ENCODE measurements at regions not wholly inside any gene's neighbourhood (a gene's known extent, or its start where the extent isn't known, plus 50 kb on each side); places are given as distances from the start of the nearest gene placed in this dataset.

DNA sequence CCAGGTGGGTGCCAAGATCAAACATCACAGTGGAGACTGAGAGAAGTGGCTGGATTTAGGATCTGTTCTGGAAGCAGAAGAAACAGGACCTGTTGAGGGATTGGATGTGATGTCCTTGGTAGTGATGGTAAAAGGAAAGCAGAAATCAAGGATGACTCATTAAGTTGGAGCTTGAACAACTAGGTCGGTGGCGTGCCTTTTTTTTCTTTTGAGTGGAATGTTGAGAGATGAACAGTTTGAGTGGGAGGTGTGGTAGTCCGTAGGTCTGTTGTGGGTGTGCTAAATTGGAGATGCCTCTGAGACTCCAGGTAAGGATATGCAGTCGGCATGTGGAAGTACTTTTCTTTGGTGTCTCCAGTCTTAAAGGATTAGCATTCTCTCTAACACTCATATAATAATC lies 92.1 kb upstream of the IL12B start:
- no peak for DNase-seq (ENCODE audit: low read depth)

DNA sequence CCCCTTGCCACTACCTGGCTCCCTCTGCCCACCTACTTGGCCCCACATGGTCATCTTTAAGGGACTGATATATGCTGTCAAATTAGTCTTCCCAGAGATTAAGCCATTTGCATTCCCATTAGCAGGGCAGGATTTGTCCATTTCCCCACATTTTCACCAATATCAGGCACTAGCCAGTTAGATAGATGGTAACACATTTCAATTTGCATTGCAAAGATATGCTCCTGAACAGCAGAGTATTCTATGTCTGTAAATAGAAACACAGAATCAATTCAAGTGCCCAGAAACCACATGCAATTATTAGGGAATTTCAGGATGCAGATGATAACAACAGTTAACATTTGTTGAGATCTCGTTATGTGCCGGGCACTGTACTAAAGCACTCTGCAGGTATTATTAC lies 92.6 kb upstream of the IL12B start:
- no peak for DNase-seq (ENCODE audit: low read depth)

DNA sequence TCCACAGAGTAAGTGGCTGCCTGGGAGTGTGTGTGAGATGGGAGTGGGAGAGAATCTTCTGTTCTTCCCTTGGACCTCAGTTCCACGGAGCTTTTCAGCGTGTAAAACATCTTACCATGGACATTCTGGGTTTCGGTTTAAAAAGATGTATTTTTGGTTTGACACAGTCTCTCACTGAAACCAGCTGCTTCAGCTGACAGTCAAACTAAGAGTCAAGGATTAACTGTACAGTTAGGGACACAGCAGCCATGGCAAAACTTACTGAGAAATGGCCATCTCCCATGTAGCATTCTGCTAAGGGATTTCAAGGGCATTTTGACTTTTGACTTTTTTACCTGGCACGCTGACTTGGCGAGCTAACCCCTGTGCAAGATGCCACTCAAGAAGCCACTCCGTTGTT lies 93.8 kb upstream of the IL12B start:
- DNase-seq (ENCODE audit: low read depth), result no peak

DNA sequence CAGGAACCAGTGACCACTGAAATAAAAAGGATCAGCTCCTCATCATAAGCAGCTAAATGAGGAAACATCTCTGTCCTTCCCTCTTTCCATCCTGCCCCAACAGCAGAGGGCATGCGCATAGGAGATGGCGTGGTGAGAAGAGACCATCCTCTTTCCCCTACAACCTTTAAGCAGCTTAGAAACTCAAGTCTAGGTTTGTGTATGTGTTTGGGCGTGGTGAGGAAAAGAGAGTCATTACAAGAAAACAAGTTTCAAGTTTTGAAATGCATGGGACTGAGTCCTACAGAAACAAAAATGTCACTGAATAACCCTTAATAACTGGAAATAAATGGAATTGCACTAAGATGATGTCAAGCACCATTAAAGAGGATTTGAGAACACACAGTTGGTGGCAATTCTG lies 96.4 kb upstream of the IL12B start:
- no peak for DNase-seq (ENCODE audit: low read depth)

DNA sequence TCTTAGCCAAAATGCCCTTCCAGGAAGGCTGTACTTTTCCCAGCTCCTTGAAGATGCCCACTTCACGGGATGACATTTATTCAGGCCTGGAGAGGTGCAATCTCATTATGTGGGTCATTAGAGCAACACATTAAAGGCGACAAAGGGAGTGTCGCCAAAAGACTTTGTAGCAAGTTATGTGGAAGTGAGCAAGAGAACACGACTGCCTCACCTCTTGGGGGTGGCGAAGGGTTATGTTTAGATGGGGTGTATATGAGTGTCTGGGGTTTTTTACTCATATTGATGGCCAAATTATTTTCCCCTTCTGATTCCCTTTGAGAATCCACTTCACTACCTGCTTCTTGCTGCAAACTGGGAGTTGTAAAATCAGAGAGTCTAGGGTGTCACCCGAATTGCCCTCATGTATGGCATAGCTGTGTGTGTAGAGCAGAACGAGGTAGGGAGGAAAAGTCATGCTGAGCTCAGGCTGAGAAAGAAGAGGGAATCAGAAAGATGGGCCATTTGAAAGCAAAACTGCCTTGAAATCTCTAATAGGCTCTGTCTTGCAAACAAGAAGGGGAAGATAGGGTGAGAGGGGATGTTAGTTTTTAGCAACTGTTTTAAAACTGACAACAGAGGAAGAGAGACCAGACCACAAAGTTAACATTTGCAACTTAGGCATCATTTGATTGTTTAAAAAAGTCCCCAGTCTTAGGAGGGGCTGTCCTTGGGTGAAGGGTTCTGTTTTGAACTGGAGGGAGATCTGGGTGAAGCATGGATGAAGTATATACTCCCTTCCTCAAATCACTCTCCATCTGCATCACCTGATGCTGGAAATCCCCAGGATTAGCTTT lies 97.1 kb upstream of the IL12B start:
- no peak for DNase-seq (ENCODE audit: low read depth)

DNA sequence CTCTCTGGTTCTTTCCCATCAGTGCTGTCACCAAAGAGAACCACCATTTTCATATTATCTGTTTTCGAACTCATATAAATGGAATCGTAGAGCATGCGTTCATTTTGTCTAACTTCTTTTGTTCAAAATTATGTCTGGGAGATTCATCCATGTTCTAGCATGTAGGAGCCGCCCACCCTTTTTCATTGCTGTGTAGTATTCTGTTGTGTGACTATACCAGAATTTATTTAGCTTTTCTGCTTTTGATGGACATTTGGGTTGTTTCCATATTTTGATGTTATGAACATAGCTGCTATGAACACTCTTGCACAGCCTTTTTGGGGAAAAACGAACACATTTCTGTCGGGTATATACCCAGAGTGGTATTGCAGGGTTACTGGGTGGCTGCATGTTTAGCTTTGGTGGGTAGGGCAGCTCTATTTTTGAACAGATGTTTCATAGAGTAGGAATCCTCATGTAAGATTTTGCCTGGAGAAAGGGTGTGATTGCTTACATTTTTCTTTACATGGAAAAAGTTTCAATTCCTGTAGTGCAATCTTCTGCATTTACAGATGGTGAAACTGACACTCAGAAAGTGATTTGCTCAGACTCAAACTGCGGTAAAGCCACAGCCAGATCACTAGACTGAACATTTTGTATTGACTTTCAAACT lies 100.2 kb upstream of the IL12B start:
- no peak for DNase-seq (ENCODE audit: low read depth)

DNA sequence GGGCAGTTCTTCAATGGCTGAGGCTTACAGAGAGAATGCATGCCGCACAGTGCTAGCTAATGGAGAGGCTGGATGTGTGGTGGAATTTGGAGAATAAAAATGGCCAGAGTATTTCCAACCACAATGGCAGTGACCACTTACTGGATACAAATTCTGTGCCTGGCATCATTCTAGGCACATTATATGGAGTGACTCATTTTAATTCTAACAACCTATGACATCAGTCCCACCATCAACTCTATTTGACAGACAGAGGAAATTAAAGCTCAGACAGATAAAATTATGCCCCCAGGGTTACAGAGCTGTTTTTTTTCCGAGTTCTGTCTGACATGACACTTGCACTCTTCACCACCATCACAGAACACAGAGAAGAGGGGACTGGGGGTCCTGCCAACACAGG lies 105.6 kb upstream of the IL12B start:
- DNase-seq (ENCODE audit: low read depth), result no peak

DNA sequence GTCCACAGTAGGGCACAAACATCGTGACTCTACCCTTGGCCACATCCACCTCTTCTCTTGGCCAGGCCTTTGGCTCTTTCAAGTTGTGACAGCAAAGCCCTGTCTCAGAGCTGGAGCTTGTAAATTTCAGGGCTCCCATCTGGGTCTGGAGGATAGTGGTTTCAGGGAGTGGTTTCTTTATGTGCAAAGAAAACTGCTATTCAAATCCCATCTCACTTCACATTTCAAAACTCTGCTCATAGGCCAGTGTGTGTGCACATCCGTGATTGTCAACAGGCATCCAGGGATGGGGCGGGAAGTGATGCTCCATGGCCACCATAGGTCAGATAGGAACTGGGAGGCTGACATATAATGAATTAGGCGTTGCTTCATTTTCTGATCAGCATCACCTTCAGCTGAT lies 107.8 kb upstream of the IL12B start:
- DNase-seq (ENCODE audit: low read depth), result no peak

DNA sequence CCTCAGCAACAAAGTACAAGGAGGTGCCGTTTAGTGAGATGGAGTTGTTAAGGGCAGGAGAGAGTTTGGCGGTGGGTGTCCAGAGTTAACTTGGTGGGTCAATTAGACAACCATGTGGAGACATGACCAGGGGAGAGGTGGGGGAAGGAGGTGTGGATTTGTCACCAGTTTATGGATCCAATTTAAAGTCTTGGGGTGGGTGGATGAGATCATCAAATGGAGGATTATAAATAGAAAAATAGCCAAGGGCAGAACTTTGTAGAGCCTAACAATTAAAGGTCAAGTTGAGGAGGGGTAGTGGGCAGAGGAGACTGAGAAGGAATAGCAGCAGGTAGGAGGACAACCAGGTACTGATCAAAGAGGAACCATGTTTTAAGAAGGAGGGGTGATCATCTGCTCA lies 108.7 kb upstream of the IL12B start:
- no peak for DNase-seq (ENCODE audit: low read depth)

DNA sequence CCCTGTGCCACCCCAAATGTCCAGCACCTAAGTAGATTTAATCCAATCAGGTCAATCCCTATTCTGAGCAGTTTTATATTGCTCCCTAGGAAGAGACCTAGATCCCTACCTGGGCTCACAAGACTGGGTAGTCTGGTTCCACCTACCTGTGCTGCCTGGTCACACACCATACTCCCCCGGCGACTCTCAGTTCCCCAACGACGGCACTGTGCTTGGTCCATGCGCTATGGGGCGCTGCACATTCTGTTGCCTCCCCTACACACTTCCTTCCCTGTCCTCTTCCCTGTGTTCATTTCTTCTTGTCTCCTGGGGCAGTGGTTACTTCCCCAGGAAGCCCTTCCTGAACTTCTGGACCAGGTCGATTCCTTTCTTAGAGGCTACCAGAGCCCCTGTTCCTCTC lies 109.9 kb upstream of the IL12B start:
- no peak for DNase-seq (ENCODE audit: low read depth)

DNA sequence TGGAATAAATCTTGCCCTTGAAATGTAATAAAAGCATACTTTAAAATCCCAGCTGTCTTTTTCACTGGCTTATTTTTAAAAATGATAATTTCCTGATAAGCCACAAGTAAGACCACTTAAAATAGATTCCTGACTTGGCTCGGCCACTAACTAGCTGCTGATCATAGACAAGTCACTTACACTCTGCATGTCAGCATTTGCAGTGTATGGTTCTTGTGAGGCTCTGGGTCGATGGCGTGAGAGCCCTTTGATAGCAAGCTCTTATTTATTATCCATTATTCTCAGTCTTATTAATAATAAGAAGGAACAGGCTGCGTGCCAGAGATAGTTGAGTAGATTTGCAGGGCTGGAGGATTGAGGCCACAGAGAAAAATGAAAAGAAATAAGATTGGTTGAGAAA lies 110.7 kb upstream of the IL12B start:
- DNase-seq (ENCODE audit: low read depth), result no peak

DNA sequence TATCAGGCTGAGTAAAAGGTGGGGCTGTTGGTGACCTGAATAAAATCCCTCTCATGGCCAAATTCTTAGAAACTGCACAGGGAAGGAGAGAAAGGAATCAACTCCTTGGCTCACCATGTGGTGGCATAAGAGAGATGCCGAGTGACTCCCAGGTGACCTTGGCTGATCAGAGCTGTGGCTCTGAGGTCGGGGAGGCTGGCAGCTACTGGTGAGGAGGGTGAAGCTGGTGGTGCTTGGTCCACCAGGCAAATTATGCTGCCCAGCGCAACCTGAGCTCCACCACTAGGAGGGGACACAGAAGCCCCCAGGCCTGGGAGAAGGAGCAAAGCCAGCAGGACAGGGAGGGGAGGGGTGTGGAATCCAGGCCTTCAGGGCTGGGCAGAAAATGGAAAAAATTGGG lies 111.2 kb upstream of the IL12B start:
- no peak for DNase-seq (ENCODE audit: low read depth)

DNA sequence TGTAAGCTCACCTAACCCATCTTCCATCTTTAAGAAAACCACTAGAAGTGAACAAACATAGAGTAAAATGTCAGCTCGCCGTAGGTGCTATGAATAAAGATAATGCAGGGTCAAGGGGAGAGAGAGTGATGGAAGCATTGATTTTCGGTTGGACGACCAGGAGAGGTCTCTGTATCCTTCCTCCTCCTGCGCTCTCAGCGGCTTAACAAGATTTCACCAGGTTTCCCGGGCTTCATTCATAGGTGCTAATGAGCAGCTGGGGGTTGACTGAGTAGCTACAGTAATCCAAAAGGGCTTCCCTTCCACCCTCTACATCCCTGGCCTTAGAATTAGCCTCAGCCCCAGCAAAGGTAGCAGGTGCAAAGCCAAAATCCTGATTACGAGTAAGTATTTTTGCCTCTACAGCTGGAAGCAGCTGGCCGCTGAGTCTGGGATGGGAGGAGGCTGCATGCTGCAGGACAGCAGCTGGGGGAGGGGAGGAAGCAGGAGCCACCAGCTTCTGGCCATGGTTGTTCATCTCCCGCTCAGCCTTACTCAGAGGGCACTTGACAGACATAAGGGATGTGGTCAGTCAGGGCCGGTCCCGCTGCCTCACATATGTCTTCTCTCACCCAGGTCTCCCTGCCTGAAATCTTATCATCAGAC lies 112.0 kb upstream of the IL12B start:
- DNase-seq (ENCODE audit: low read depth), result no peak

DNA sequence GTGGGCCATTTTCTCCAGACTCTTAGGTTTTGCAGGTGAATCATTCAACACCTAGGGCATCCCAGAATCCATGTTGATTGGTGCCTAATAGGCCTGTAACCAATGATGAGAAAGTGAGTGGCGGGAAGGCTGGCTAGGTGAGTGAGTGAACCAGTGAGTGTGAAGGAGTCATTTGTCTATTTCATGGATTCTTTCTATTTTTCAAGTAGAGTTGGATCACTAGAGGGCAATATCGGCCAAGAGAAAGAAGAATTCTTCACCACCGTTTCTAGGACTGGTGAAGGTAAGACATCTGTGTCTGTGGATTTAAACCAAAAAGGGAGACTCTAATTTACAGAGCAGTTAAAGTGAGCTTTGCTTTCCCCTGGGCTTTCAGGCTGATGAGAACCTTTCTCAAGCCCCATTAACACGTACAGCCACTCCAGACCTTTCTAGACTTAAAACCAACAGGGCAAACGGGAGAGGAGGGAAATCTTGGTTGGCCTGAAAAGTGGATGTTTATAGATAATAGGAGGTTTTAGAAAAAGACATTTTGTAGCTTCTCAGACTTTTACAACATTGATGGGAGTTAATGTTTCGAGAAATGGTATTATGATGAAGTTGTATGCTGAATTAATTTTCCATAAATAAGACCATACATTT lies 114.3 kb upstream of the IL12B start:
- DNase-seq (ENCODE audit: low read depth), result no peak

DNA sequence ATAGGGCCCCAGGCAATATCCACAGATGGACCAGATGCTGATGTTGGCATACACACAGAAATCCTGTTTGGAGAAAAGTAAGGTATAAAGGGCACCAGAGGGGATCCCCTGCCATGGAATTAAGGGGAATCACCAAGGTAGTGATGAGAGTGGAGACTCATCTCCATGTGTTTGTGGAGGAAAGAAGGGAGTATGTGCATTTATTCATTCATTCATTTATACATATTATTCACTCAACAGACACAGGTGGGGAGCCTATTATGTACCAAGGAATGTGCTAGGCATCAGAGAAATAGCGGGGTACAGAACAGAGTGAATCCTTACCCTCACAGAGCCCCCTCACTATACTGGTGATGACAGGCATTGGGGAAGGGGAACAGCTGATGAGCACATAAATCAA lies 116.8 kb upstream of the IL12B start:
- no peak for DNase-seq (ENCODE audit: low read depth)

DNA sequence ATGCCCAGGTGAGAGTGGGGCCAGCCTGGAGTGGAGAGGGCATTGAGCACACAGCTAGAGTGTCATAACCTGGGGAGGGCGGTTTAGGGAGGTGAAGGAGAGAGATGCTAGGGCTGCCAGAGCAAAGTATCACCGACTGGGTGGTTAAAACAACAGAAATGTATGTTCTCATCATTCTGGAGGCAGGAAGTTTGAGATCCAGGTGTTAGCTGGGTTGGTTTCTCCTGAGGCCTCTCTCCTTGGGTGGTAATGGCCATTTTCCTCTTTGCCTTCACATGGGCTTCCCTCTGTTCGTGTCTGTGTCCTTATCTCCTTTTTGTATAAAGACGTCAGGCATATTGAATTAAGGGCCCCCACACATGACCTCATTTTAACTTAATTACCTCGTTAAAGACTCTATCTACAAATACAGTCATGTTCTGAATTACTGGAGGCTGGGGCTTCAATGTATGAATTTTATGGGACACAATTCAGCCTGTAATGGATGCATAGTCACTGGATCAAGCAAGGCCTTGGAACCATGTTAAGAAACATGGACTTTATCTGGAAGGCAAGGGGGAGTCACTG lies 118.6 kb upstream of the IL12B start:
- DNase-seq (ENCODE audit: low read depth), result no peak

DNA sequence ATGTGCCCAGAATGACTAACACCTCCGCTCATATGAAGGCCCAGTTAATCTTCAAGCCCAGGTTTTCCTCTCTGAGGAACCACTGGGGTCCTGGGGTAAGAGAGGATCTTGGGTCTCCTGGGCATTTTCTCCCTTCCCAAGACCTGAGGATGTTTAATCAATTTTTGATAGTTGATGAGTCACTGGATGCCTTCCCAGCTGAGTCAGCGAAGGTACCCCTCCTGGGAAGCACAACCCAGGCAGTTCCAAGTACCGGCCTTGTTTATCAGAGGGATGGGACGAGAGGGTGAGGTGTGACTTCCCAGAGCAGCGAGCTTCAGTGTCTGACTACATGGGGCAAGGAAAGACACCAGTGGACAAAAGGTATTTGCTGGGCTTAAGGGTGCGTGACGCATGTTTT lies 119.6 kb upstream of the IL12B start:
- no peak for DNase-seq (ENCODE audit: low read depth)

DNA sequence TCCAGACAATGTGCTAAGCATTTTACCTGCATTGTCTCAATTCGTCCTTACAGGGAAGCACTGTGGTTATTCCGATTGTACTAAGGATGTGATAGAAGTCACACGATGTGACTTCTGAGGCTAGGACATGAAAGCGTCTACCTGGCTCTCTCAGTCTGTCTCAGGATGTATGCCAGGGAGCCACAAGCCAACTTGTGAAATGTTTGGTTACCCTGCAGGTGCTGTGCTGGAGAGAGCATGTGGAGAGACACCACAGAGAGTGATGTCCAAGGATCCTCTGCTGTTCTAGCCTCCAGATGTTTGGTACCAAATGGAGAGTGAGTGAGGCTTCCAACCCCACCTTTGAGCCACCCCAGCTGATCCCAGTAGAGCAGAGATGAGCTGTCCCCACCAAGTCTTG lies 120.1 kb upstream of the IL12B start:
- no peak for DNase-seq (ENCODE audit: low read depth)

DNA sequence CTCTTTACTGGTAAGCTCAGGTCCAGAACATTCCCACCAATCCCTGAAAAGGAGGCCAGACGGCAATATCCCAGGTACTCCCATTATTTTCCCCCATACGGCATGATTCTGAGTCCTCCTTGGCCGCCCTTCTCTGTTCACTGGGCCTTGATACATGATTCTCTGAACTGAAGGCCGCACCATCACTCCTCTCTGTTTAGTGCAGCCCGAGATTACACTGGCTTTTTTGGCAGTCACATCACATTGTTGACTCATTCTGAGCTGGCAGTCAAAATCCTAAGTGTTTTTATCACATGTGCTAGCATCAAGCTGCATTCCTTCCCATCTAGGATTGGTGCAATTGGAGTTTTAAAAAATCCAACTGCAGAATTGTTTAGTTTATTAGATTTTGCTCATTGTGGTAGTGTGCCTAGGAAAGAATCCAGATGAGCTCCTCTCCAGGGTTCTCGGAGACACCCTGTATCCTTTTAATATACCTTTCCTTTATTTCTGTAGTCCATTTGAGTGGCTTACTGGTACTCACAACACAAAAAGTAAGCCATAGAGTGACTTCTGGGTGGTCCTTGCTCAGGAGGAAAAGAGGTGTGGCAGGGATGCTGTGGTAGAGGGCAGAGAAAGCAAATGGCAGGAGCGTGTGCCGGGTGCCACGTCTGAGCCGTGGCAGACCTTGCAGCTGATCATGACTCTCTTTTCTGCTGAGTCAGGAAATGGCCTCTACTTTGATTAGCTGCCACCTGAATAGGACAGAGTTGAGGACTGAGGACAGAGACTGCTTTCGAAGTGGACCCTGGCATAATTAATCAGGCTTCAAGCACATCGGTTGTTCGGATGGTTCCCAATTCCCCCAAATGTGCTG lies 121.1 kb upstream of the IL12B start:
- no peak for DNase-seq (ENCODE audit: low read depth)

DNA sequence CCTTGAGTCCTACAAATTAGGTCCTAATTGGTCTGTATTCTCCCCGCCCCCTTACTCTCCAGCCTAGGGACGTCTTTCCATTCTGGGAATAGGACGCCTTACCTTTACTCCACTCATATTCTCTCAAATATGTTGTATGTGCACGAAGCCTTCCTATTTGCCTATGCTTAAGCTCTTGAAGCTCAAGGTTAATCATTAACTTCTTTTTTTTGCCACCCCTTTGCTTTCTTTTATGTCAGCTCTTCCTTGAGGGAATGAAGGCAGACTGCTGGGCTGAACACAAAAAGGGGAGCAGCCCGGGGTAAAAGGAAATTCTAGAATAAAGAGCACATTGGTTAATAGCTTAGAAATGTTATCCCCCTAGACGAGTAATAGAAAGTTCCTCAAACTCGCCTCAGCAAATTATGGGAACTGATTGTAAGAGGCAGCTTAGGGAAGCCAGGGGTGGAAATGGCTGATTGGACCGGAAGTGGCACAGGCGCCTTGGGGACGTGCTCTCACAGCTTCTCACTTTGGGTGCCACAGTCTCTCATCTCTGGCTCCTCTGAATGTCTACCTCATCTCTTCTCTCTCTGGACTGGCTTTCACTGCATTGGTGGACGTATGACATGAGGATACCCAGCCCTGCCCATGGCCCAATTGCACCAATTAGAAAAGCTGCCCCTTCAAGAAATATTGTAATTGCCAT lies 122.3 kb upstream of the IL12B start:
- DNase-seq (ENCODE audit: low read depth), result no peak

DNA sequence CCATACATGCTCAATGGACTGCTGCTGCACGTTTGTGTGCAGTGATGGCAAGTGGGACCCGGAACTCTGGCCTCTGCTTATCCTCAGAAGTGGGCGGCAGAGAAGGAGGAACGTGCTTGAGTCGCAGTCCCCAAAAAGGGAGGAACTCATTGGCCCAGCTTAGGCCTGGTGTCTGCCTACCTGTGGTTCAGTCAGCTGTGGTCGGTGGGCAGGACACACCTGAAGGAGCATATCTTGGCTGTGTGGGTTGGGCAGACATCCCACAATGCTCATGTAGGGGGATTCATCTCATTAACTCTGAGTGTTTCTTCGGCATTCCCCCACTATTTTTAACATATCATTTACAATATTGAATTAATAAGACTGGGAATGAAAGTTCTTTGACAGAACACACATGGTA lies 122.9 kb upstream of the IL12B start:
- DNase-seq (ENCODE audit: low read depth), result no peak
